Stimulated activated CD8-positive, alpha-beta memory T cell treated with anti-CD3 and anti-CD28 coated beads, Interleukin-15, amount 100 ng/mL, for 4 hours (primary cell): ENCODE measurements at regions not wholly inside any gene's neighbourhood (a gene's known extent, or its start where the extent isn't known, plus 50 kb on each side); places are given as distances from the start of the nearest gene placed in this dataset.

ENCODE experiments used
- DNase-seq, 2 donors: peaks; one replicate each; pipeline ENCODE4 v3.0.0-alpha.2; 2020; ENCODE audit warnings: low read depth in 2 of 2

- DNase-seq = no peak
Measured at GRCh38 chr11:116507016-116507415, 265.8 kb downstream of the BUD13 start.

GRCh38 chr11:116506263-116506825, 266.4 kb downstream of the BUD13 start:
- DNase-seq = no peak

GRCh38 chr11:116505298-116506262, 267.2 kb downstream of the BUD13 start:
- no peak for DNase-seq

DNA sequence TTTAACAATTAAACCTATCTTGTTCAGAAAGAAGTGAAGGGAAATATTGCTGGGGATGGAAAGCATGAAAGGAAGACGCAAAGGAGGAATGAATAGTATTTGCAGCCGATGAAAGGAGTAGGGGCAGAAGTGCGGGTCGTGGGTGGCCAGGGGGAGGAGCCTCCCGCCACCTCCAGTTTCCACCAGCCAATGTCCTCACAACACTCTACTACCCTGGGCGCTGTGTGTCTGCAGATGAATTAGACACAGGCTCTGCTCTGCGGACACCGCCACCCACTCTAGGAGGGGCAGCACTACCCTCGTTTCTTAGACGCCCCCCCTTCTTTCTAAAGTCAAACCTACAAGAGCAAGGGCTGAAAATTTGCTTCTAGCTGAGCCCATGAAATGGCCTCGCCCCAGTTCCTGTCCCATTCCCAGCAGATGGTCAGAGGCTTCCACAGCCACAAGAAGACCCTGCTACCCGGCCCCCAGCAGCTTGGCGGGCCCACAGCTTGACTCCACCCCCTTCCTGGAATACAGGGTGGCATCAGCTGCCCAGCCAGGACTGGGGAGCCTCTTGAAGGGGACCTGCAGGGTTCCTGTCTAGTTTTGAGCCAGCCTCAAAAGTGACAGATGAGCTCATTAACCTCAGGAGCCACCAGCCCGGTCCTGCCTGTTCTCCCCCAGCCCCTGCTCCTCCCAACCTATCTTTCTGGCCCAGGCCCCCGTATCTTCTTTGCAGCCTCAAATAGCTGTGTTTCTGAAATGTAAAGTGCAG, 268.1 kb downstream of the BUD13 start:
- DNase-seq = no peak

DNA sequence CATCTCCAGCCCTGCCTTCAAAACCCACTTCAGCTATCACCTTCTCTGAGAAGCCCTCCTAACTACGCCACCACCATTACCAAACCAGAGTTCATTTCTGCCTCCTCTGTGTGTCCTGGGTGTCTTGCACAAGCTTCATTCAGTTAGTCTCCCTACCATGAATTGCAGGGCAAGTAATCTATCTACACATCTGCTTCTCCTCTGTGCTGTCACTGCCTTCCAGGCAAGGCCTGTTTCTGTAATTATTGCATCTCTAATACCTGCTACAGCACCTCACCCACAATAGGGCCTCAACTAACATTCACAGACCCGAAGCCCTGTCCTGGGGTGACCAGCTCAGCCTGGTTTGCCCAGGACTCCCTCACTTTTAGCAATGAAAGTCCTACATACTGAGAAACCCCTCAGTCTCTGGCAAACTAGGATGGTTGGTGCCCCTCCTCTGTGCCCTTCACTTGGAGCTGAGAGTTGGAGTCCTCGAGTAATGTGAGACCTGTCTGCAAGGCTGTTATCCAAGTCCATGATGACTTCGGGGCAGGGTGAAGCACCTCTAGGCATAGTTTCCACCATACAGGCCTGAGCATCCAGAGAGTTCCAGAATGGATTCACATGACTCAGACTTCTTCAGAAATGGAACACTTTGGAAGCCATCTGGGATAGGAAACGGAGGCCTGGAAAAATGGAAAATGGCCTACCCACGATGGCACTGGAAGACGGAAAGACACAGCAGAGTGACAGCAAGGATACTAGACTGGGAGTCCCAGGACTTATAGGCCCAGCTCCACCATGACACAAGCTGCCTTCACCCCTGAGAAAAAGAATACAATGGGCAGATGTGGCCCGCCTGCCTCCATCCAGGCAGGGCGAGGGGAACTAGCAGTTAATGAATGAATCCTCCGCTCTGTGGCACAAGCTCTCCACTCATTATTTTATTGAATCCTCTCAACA, 269.3 kb downstream of the BUD13 start:
- no peak for DNase-seq

GRCh38 chr11:116502641-116503061, 270.1 kb downstream of the BUD13 start:
- DNase-seq = no peak

DNA sequence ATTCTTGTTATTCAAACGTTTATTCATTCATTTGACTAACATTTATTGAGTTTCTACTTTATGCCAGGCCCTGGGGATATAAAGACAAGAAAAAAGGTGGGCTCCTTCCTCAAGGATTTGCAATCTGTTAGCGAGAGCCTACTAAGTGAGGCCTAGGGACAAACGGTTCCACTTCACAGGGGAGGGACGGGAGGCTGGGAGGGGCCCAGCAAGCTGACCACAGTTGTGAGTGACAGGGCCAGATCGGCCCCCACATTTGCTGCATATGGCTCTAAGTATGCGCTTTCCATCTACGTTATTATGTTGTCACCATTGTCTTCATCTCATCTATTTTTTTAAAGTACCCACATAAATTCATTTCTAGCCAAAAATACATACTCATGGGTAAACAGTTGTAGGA, 271.1 kb downstream of the BUD13 start:
- no peak for DNase-seq

GRCh38 chr11:116500947-116501602, 271.7 kb downstream of the BUD13 start:
- no peak for DNase-seq

DNA sequence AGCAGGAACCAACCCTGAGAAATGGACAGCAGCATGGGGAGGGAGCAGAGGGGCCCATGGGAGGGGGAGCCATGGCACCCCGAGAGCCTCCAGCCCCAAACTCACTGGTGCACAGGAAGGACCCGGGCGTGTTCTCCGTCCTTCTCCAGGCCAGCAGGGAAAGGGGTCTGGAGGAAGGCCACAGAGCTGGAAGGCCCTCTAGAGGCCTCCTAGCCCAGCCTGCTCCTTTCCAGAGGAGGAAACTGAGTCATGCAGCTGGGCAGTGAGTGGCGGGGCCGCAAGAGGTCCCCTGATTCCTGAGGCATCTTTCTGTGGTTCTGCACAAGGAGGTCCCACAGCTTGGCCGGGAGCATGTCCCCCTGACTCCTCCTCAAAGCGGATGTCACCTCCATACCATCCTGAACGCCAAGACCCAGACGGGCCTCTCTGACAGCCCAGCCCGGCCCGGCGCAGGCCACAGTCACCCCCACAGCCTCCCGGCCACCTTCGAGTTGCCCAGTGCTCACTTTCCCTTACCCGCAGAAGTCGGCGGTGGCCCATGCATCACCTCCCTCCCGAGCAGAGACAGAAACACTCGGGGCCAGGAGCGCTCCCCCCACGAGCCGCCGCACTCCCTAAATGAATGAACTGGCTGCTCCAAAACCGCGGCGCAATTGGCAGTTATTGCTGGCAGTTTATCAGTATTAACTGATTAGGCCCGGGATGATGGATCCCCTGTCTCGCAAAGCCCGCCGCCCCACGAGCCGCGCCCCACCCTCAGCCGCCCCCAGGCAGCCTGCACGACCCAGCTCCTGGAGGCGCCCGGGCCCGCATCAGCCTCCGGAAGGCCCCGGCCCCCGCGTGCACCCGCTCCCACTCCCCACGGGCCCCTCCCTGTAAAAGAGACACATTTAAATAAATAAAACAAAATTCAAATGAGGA, 272.5 kb downstream of the BUD13 start:
- no peak for DNase-seq

DNA sequence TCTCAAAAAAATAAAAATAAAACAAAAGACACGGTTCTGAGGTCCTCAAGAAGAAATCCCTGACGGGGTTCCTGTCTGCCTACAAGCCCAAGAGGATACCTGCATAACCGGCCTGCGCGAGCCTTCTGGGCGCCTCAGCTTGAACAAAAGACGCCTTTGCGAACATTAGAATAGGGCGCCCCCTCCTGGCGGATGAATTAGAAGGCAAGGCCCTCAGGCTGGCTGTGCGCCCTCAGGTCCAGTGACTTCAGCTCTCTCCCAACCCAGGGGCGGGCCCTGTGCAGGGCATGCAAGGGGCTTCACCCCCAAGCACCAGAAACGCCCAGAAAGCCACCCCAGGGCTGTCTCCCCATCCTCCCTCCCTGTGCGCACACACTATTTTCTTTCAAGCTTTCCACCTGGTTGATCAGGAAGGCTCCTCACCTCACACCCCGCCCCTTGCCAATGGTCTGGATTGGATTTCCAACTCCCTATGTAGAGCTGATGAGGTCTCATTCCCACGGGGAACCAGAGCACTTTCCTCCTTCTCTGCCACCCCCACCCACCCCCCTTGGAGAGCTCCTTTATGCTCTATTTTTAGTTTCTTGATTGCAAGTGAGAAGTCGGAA, 273.3 kb downstream of the BUD13 start:
- no peak for DNase-seq

DNA sequence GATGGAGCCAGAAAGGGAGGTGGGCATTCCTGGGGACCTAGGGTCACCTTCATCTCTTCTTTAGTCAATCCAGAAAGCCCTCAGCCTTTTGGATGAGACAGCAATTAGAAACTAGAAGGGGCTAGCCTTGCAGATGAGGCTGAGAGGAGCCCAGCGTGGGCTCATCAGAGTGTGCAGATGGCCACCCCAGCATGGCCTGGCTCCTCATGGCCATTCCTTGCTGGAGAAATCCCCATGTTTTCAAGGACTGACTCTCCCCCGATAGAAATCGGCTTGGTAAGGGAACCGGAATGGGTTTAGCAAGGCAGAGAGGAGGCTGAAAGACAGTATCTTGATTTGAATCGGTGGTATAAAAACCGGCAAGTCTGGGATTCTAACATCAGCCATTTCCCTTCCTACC, 274.6 kb downstream of the BUD13 start:
- DNase-seq = no peak

DNA sequence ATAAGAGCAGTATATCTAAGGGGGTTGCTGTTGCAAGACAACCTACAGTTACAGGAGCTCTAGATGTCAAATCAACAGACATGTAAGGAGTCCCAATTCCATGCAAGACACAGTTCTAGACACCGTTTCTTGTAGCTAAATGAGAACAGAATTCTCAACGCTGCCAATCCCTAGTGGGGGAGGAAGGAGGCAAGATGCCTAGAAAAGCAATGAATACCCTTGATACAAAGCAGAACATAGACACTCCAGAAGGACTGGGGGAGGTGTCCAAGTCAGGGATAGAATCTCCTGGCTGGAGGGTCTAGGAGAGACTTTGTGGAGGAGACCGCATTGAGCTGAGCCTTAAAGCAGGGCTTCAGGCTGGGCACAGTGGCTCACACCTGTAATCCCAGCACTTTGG, 280.2 kb downstream of the BUD13 start:
- no peak for DNase-seq

DNA sequence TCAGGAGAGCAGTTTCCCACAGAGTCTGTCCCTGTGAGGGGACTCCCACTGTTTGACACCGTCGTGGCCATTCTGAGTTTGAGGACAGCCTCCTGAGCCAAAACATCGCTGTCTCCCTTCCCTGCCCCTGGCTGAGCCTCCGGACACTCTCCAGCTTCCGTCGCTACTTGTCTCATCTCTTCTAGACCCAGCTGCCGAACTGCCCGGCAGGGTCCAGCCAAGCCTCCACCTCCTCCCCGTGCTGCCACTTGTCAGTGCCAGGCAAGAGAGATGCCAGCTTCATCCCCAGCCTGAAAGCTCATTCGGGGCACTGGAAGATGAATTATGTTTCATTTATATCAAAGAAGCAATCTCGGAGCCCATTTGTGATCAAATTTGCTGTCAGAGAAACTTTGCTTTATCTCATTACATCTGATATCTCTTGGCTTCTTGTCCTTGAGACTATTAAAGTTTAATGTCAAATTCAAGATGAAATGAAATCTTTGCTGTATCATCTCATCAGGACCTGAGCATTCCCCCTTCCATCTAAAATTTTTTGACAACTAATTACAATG, 283.9 kb downstream of the BUD13 start:
- no peak for DNase-seq

DNA sequence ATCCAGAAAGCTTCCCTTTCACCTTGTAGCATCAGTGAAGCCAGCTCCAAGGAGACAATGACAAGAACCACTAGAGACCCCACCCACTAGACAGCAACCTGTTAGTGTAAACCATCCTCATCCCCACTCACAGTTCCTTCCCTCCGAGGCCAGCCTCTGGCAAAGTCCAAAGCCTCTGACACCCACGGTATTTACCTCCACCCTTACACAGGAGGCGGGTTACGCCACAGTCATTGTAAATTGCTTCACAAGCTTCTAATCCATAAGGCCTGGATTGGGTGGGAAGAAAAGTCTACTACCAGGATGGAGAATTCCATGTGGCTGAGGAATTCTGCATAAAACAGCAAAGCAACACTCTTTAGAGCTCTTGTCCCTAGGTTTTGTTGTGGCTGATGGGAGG, 287.4 kb downstream of the BUD13 start:
- DNase-seq = no peak

GRCh38 chr11:116482716-116483115, 290.1 kb downstream of the BUD13 start:
- no peak for DNase-seq

- DNase-seq = no peak
Measured at GRCh38 chr11:116481126-116481675, 291.6 kb downstream of the BUD13 start.

- no peak for DNase-seq
Measured at GRCh38 chr11:116478669-116479668, 293.8 kb downstream of the BUD13 start.
